GM18870 (cell line): ENCODE measurements at regions not wholly inside any gene's neighbourhood (a gene's known extent, or its start where the extent isn't known, plus 50 kb on each side); places are given as distances from the start of the nearest gene placed in this dataset.

Experiments
- ATAC-seq: cut with Tn5 transposase; IDR thresholded peaks from one replicate; pipeline ENCODE4 v1.9.1; 2021; ENCODE audit warnings: moderate library complexity; ENCODE audit not compliant: unreplicated experiment

DNA sequence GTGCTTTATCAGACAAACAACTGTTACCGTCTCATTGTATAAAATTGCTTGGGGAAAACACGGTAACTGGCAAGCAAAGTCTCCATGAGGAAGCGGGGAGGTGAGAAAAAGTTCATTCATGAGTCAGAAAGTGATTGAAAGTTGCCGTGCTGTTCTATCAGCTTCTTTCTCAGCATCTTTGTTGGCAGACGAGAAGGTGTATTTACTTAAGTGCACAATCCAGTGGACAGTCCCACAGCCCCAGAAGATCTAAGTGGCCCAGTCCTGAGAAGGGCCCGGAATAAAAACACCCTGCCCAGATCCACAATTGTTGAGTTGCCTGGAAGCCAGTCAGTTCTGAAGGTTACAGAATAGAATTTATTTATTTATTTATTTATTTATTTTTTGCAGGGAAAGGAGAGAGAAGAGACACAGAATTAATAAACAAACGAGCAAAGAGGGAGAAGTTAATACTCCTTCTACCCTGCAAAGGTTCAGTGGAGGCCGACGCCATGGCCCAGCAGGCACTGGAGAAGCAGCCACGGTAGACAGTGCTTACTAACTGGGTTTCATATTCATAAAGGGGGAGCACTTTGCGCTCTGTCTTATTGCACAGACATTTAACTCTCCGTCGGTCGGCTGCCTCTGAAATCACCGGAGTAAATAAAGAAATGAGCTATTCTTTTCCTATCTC is 676.0 kb upstream of the SALL3 start:
- no peak for ATAC-seq

- ATAC-seq: no peak
Measured at GRCh38 chr18:78304192-78305164, 675.1 kb upstream of the SALL3 start.

- ATAC-seq: no peak
Measured at GRCh38 chr18:78305789-78306188, 673.8 kb upstream of the SALL3 start.

DNA sequence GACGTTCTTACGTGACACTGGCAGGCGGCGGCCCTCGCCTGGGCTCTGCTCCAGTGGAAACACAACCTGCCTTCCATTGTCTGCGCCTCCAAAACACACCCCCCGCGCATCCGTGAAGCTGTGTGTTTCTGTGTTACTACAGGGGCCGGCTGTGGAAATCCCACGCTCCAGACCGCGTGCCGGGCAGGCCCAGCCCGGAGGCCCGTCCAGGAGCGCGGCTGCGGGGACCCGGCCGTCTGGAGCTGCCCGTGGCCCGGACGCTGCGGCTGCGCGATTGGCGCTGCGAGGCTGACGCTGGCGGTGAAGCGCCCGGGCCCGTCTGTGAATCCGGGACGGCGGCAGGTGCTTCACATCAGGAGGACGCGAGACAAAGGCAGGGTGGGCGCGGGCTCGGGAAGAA is 670.3 kb upstream of the SALL3 start:
- no peak for ATAC-seq

DNA sequence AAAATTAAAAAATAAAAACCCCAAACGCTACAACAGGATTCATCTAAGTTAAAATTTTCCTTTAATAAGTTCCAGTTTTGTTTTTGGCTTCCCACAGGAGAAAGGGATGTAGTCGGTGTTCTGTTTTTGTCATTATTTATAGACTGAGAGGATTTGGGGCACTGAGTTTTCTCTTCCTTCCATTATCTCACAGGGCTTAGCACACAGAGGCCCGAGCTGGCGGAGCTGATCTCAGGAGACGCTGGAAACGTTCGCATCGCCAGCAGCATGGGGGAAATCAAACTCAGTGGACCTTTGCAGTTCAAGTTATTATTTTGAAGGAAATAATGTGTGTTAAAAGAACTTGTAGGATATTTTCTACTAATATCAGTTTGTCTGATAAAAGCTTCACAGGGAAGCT is 669.7 kb upstream of the SALL3 start:
- ATAC-seq: no peak

DNA sequence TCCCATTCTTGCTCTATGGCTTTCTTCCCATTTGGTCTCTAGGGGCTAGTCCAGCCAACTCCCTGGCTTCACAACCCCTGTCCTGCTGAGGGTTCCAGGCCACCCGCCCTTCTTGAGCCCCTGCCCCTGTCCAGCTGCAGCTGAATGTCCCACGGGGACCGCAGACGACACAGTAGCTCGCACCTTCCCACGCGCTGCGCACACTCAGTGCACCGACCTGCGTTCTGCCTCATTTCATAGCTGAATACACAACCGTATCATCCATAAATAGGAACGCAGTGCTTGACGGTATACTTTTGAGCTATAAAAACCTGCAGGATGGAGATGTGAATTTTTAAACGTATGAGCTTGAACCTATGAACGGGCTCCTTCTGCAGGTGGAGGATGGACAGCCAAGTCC is 660.4 kb upstream of the SALL3 start:
- ATAC-seq: no peak

DNA sequence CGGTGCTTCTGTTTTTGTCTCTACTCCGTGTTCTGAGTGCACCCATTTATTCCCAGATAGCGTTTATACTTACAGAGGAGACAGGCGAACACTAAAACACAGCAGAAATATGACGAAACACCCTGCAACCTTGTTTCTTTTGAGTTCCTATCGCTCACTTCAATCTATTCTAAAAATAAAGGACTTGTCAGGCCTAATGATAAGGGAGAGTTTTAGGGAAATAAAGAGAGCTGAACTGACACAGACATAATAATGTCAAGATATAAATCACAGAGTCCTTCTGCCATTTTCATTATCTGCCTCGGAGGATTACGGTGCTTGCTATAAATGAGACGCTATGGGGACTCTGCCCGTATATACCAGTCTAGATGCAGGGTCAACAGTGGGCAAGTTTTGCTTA is 659.7 kb upstream of the SALL3 start:
- no peak for ATAC-seq

- no peak for ATAC-seq
Measured at GRCh38 chr18:78321402-78321801, 658.2 kb upstream of the SALL3 start.

GRCh38 chr18:78323453-78324197 is 656.0 kb upstream of the SALL3 start:
- no peak for ATAC-seq

- ATAC-seq: no peak
Measured at GRCh38 chr18:78327643-78328042, 652.0 kb upstream of the SALL3 start.

GRCh38 chr18:78330766-78331165 is 648.9 kb upstream of the SALL3 start:
- ATAC-seq: no peak

GRCh38 chr18:78352910-78353309 is 626.7 kb upstream of the SALL3 start:
- ATAC-seq: no peak

GRCh38 chr18:78362198-78362597 is 617.4 kb upstream of the SALL3 start:
- ATAC-seq: no peak

- no peak for ATAC-seq
Measured at GRCh38 chr18:78363556-78364387, 615.8 kb upstream of the SALL3 start.

DNA sequence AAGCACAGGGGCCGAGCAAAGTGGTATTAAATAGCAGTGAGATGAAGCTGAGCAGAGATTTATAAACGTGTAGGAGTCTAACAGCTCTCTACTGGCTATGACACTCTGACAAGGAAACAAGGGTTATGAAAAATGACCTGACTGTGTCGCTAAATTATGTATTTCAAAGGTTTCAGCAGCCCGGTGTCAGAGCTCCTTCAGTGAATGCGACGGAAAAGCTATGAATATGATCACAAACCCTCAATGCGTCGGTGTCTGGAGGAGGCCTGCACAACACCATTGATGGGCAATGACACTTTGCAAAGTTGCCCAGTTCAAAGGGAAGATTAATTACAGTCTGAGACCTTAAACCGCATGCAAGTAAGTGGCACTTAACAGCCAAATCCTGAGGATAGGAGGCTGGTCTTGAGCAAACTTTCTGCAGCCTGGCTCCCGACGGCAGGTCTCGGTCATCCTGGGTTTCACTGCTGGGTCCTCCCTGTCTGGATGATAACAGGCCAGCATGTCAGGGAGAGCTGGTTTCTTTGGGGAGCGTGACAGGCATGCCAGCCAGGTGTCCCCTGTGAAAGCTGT is 615.1 kb upstream of the SALL3 start:
- ATAC-seq: no peak

GRCh38 chr18:78367996-78368395 is 611.6 kb upstream of the SALL3 start:
- no peak for ATAC-seq

DNA sequence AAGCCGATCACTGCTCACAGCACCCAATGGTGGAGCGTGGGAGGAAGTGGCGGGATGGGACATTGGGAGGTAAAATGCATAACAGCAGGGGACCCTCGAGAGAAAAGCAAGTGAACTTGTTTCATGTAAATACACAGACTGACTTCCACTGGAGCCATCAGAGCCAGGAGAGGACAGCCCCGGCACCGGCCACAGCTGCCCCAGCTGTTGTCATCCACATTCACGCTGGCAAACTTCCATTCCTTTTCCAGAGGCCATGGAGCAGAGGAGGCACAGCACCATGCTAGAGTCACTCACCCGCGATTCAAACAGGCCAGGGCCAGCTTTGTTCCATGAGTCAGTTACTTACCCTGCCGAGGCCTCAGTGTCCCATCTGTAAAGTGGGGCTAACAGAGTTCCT is 610.9 kb upstream of the SALL3 start:
- no peak for ATAC-seq

- no peak for ATAC-seq
Measured at GRCh38 chr18:78376046-78376445, 603.6 kb upstream of the SALL3 start.

- no peak for ATAC-seq
Measured at GRCh38 chr18:78378403-78378802, 601.2 kb upstream of the SALL3 start.

- no peak for ATAC-seq
Measured at GRCh38 chr18:78378983-78379382, 600.6 kb upstream of the SALL3 start.
